Sigmoid colon (tissue), 6 donors: ENCODE measurements at regions not wholly inside any gene's neighbourhood (a gene's known extent, or its start where the extent isn't known, plus 50 kb on each side); places are given as distances from the start of the nearest gene placed in this dataset.

ENCODE experiments used
- DNase-seq: peaks from one replicate; pipeline ENCODE4 v3.0.0-alpha.2; 2019
- H3K27ac ChIP-seq, 4 donors: fragments of 200-600 bp; sonication (generic); one replicate each; pipeline ENCODE4 v1.5.1; 2016 to 2019; ENCODE audit warnings: mild to moderate bottlenecking in 1 of 4
- H3K27me3 ChIP-seq, 3 donors: fragments of 200-600 bp; sonication (generic); one replicate each; pipeline ENCODE4 v1.5.1; 2019; ENCODE audit warnings: mild to moderate bottlenecking in 1 of 3
- H3K36me3 ChIP-seq, 4 donors: fragments of 200-600 bp; sonication (generic); one replicate each; pipeline ENCODE4 v1.5.1; 2016 to 2019
- H3K4me1 ChIP-seq, 4 donors: fragments of 200-600 bp; sonication (generic); one replicate each; pipeline ENCODE4 v1.5.1; 2017 to 2019
- H3K4me3 ChIP-seq, 4 donors: fragments of 200-600 bp; sonication (generic); one replicate each; pipeline ENCODE4 v1.5.1; 2017 to 2019; ENCODE audit warnings: mild to moderate bottlenecking in 2 of 4, moderate library complexity in 1 of 4
- H3K9me3 ChIP-seq, 4 donors: fragments of 200-600 bp in 3 of 4; sonication (generic) in 3 of 4; one replicate each; pipeline versions ENCODE4 v1.5.1 to v1.6.1; 2013 to 2019
- CTCF ChIP-seq, 4 experiments: fragments of 450-650 bp in 3 of 4; fragments of 200-600 bp in 1 of 4; IDR thresholded peaks; one replicate each; pipeline ENCODE4 v1.5.1; 2016 to 2019; ENCODE audit warnings: antibody characterized with exemption in 4 of 4, mild to moderate bottlenecking in 3 of 4, moderate library complexity in 2 of 4
- EP300 ChIP-seq, 4 donors: sonication (generic); formaldehyde crosslinking; IDR thresholded peaks; one replicate each; pipeline ENCODE4 v1.6.1; 2017; ENCODE audit warnings: antibody characterized with exemption in 4 of 4
- POLR2A ChIP-seq, 2 donors: fragments of 450-650 bp; IDR thresholded peaks; one replicate each; pipeline ENCODE4 v1.6.1; 2016; ENCODE audit warnings: antibody characterized with exemption in 2 of 2, mild to moderate bottlenecking in 2 of 2, moderate library complexity in 2 of 2
- POLR2AphosphoS5 ChIP-seq, 4 donors: sonication (generic); formaldehyde crosslinking; IDR thresholded peaks; one replicate each; pipeline ENCODE4 v1.6.1; 2017; ENCODE audit warnings: antibody characterized with exemption in 4 of 4
- WGBS, 2 donors: extraction: QIAGEN DNeasy Blood & Tissue Kit; methylation state at CpG; one replicate each; pipeline ENCODE4 v1.1.7; 2013; 5-methylcytosine and 5-hydroxymethylcytosine counted together
- intact Hi-C: fragments of 100-400 bp; cut with DNase I; formaldehyde crosslinking; loops from one replicate; pipeline ENCODE4 v1.15.1; 2023
- donor health status: healthy with polysubstance abuse.
- donor health status: healthy.

DNA sequence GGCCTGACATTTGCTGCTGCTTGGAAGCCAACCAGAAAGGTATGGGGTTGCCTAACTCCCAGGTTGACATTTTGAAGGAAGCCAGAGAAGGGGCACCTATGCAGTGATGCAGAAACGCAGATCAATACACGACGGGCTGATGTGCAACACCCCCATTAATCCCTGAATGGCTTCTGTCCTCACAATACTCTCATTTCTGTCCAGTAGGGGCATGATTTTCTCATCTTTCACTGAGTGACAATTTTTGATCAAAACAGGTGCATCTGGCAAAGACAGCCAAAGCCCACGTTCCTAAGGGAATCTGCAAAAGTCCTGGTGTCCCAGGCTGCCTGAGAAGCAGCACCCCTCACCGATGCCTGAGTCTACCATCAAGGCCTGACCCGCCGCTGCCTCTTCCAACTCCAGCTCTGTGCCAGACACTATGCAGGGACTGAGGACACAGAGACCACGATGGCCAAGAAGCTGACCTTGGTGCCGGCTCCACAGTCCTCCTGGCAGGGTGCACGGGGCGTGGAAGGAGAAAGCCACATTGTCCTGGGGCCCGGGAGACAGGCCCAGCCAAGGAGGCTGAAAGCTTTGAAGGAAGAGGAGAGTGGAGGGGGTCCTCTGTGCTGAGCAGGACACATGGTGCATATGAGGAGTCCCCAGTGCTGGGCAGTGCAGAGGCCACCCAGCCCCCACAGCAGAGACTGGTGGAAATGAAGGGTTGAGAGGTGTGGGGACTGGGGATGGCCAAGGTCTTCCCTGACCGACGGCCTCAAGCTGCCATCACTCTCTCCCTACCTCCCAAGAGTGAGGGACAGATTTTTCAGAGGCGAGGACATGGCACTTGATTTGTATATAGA is 159.6 kb downstream of the NUP210 start:
- no peaks in the 10 kb centered on the region for H3K36me3 ChIP-seq
- no peak overlapping the region for H3K27ac ChIP-seq
- H3K4me1 ChIP-seq = no peaks in the 10 kb centered on the region
- TF ChIP-seq CTCF (IDR thresholded peaks at IDR 0.05) = no peak
- TF ChIP-seq POLR2AphosphoS5 (IDR thresholded peaks at IDR 0.05) = no peak
- TF ChIP-seq POLR2A (IDR thresholded peaks at IDR 0.05) = no peak
- H3K4me3 ChIP-seq = no peak overlapping the region
- H3K27me3 ChIP-seq = peaks cover 0 to 8% (median 0%) of the 10 kb centered on the region in 3 donors
- 74 to 86% methylated on average over 15 of the region's 15 CpGs for WGBS, 2 donors
- no peak for DNase-seq
- intact Hi-C loops = no loop called here
- no peaks in the 10 kb centered on the region for H3K9me3 ChIP-seq

DNA sequence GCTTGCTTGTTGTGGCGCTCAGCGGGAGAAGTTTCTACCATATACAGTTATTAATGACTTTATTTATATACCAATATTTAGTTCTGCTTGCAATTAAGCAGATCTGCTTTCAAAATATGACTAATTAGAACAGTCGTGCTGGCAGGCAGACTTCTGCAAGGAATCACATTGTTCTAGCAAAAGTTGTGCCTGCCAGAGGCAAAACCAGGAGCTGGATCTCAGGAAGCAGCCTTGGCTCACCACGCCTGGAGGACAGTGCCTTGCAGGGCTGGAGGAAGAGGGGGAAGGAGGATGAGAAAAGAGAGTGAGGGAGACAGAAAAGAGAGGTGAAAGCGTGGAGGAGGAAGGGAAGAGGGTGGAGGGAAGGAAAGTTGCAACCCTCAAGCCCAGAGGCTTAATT is 160.3 kb downstream of the NUP210 start:
- H3K27me3 ChIP-seq = peaks cover 0 to 1% (median 0%) of the 10 kb centered on the region in 3 donors
- no peaks in the 10 kb centered on the region for H3K4me1 ChIP-seq
- no peak for DNase-seq
- H3K9me3 ChIP-seq = no peaks in the 10 kb centered on the region
- TF ChIP-seq EP300 (IDR thresholded peaks at IDR 0.05) (no peak), POLR2AphosphoS5 (IDR thresholded peaks at IDR 0.05) (no peak), CTCF (IDR thresholded peaks at IDR 0.05) (no peak), POLR2A (IDR thresholded peaks at IDR 0.05) (no peak)
- WGBS, 2 donors = 59 to 65% methylated on average over 5 of the region's 5 CpGs
- intact Hi-C loops = no loop called here
- no peak overlapping the region for H3K27ac ChIP-seq
- H3K36me3 ChIP-seq = no peaks in the 10 kb centered on the region
- no peak overlapping the region for H3K4me3 ChIP-seq

DNA sequence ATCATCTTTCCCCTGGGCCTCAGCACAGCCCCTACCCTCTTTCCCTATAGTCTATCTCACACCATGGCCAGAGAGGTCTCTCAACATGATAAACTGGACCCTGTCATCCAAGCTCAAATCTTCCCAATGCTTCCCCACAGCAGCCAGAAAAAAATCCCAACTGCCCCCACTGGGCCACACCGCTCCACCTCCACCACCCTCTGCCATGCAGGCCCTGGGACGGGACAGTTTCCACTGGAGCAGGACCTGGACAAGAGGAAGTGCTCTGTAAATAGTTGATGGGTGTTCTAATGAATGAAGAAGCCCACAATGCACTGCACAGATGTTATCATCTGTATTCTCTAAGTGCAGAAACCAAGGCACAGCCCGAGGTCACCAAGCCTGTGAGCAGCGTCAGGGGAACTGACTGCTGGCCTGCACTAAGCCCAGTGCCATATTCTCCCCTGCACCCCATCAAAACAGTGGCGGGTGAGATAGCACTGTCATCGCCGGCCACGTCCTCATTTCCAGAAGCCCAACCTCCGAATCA is 161.1 kb downstream of the NUP210 start:
- H3K27ac ChIP-seq = no peak overlapping the region
- no peak overlapping the region for H3K4me3 ChIP-seq
- H3K4me1 ChIP-seq = no peaks in the 10 kb centered on the region
- intact Hi-C loops = no loop called here
- TF ChIP-seq POLR2AphosphoS5 (IDR thresholded peaks at IDR 0.05) (no peak), EP300 (IDR thresholded peaks at IDR 0.05) (no peak), CTCF (IDR thresholded peaks at IDR 0.05) (no peak), POLR2A (IDR thresholded peaks at IDR 0.05) (no peak)
- no peaks in the 10 kb centered on the region for H3K27me3 ChIP-seq
- H3K36me3 ChIP-seq = no peaks in the 10 kb centered on the region
- no peak for DNase-seq
- 81 to 82% methylated on average over 9 of the region's 9 CpGs for WGBS, 2 donors
- H3K9me3 ChIP-seq = no peaks in the 10 kb centered on the region

DNA sequence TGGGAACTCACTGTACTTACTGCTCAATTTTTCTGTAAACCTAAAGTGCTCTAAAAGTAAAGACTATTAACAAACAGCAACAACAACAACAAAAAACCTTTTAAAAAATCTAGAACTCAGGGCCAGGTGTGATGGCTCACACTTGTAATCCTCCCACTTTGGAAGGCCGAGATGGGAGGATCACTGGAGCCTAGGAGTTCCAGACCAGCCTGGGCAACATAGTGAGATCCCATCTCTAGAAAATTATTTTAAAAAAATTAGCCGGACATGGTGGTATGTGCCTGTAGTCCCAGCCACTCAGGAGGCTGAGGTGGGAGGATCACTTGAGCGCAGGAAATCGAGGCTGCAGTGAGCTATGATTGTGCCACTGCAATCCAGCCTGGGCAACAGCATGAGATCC is 161.8 kb downstream of the NUP210 start:
- Histone ChIP-seq H3K27ac (no peak overlapping the region), H3K9me3 (no peaks in the 10 kb centered on the region), H3K4me1 (no peaks in the 10 kb centered on the region), H3K4me3 (no peak overlapping the region), H3K36me3 (no peaks in the 10 kb centered on the region), H3K27me3 (no peaks in the 10 kb centered on the region)
- DNase-seq = no peak
- intact Hi-C loops = no loop called here
- WGBS, 2 donors = 72 to 90% methylated on average over 4 of the region's 4 CpGs
- TF ChIP-seq POLR2A (IDR thresholded peaks at IDR 0.05) (no peak), EP300 (IDR thresholded peaks at IDR 0.05) (no peak), POLR2AphosphoS5 (IDR thresholded peaks at IDR 0.05) (no peak), CTCF (IDR thresholded peaks at IDR 0.05) (no peak)
